Type B pancreatic cell (in vitro differentiated cells): ENCODE measurements at regions not wholly inside any gene's neighbourhood (a gene's known extent, or its start where the extent isn't known, plus 50 kb on each side); places are given as distances from the start of the nearest gene placed in this dataset.

Source experiments
- DNase-seq: peaks from one replicate; pipeline ENCODE4 v3.0.0; 2021; ENCODE audit warnings: mixed read lengths; ENCODE audit not compliant: unreplicated experiment; ENCODE audit errors: extremely low spot score
- H3K27ac Mint-ChIP-seq: 2 replicates; pipeline ENCODE4 v1.8.0; 2021; ENCODE audit warnings: mild to moderate bottlenecking, mixed read lengths
- H3K27me3 Mint-ChIP-seq: 2 replicates; pipeline ENCODE4 v1.8.0; 2021; ENCODE audit warnings: mixed read lengths
- H3K36me3 Mint-ChIP-seq: 2 replicates; pipeline ENCODE4 v1.8.0; 2021; ENCODE audit warnings: mixed read lengths
- H3K4me1 Mint-ChIP-seq: one replicate; pipeline ENCODE4 v1.8.0; 2021; ENCODE audit warnings: mixed read lengths; ENCODE audit not compliant: unreplicated experiment
- H3K4me3 Mint-ChIP-seq: 2 replicates; pipeline ENCODE4 v1.8.0; 2021; ENCODE audit warnings: mild to moderate bottlenecking, mixed read lengths
- H3K9me3 Mint-ChIP-seq: 2 replicates; pipeline ENCODE4 v1.8.0; 2021; ENCODE audit warnings: mixed read lengths
- CTCF ChIP-seq: fragments of 200-600 bp; sonication (generic); conservative IDR thresholded peaks from 2 replicates; pipeline ENCODE4 v1.5.0; 2021; ENCODE audit warnings: antibody characterized with exemption, mild to moderate bottlenecking

- TF ChIP-seq CTCF: no peak
These were observed 184.7 kb upstream of the LINGO1 start for GRCh38 chr15:77817434-77817833.

GRCh38 chr15:77816983-77817382, 184.3 kb upstream of the LINGO1 start:
- H3K27ac Mint-ChIP-seq: no peak overlapping the region
- peak overlapping the region; percentile 76 for H3K4me3 Mint-ChIP-seq
- no peaks in the 10 kb centered on the region for H3K9me3 Mint-ChIP-seq
- H3K4me1 Mint-ChIP-seq: peaks cover 15% of the 10 kb centered on the region
- H3K27me3 Mint-ChIP-seq: peaks cover 42% of the 10 kb centered on the region
- TF ChIP-seq CTCF: no peak
- no peak for DNase-seq
- no peaks in the 10 kb centered on the region for H3K36me3 Mint-ChIP-seq

More at GRCh38 chr15:77817434-77817833, 184.7 kb upstream of the LINGO1 start:
- H3K27me3 Mint-ChIP-seq: peaks cover 46% of the 10 kb centered on the region
- DNase-seq: no peak
- H3K9me3 Mint-ChIP-seq: no peaks in the 10 kb centered on the region
- H3K4me1 Mint-ChIP-seq: peaks cover 11% of the 10 kb centered on the region
- no peaks in the 10 kb centered on the region for H3K36me3 Mint-ChIP-seq
- H3K4me3 Mint-ChIP-seq: peak overlapping the region; percentile 79
- H3K27ac Mint-ChIP-seq: no peak overlapping the region

DNA sequence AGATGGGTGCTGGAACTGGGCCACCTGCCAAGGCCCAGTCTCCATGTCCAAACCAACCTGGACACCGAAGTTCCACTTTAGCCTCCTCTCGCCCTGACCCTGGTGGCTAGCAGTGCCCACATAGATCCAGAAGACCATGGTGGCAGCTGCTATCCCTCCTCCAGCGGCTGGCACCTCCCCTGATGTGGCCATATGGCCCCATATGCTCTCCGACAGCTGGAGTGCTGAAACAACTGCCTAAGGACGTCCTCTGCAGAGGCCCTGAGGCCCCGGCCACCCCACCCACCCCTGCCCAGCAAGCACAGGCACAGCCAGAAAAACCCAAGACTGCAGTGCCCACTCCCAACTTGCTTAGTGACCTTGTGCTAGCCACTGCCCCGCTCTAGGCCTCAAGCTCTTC, 182.3 kb upstream of the LINGO1 start:
- no peak overlapping the region for H3K4me3 Mint-ChIP-seq
- H3K9me3 Mint-ChIP-seq: no peaks in the 10 kb centered on the region
- H3K27me3 Mint-ChIP-seq: peaks cover 25% of the 10 kb centered on the region
- peaks cover 13% of the 10 kb centered on the region for H3K4me1 Mint-ChIP-seq
- DNase-seq: no peak
- peak overlapping the region; percentile 24 for H3K27ac Mint-ChIP-seq
- H3K36me3 Mint-ChIP-seq: no peaks in the 10 kb centered on the region
- no peak for TF ChIP-seq CTCF

DNA sequence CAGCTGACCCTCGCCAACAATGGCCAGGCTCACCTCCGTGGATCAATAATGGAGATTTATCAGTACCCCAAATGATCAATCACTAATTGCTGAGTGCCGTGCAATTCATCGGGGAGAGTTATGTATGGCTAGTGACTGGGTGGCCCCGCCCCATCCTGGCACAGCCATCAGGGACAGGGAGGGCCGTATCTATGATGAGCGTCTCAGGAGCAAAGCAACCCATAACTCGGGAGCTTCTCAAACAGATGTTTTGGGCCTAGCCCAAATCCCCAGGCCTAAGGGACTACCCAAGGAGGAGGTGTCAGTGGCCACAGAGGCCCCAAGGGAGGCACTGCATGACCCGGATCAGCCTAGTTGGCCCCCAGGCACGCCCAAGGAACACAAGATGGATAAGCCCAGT, 180.0 kb upstream of the LINGO1 start:
- DNase-seq: no peak
- no peak for TF ChIP-seq CTCF
- Mint-ChIP-seq H3K4me1 (peaks cover 14% of the 10 kb centered on the region), H3K36me3 (no peaks in the 10 kb centered on the region), H3K27ac (no peak overlapping the region), H3K27me3 (peaks cover 16% of the 10 kb centered on the region), H3K4me3 (no peak overlapping the region), H3K9me3 (no peaks in the 10 kb centered on the region)

GRCh38 chr15:77811270-77811669, 178.6 kb upstream of the LINGO1 start:
- TF ChIP-seq CTCF: no peak
- no peak for DNase-seq
- peaks cover 19% of the 10 kb centered on the region for H3K4me1 Mint-ChIP-seq
- peaks cover 10% of the 10 kb centered on the region for H3K27me3 Mint-ChIP-seq
- H3K36me3 Mint-ChIP-seq: no peaks in the 10 kb centered on the region
- no peaks in the 10 kb centered on the region for H3K9me3 Mint-ChIP-seq
- no peak overlapping the region for H3K4me3 Mint-ChIP-seq
- H3K27ac Mint-ChIP-seq: no peak overlapping the region

DNA sequence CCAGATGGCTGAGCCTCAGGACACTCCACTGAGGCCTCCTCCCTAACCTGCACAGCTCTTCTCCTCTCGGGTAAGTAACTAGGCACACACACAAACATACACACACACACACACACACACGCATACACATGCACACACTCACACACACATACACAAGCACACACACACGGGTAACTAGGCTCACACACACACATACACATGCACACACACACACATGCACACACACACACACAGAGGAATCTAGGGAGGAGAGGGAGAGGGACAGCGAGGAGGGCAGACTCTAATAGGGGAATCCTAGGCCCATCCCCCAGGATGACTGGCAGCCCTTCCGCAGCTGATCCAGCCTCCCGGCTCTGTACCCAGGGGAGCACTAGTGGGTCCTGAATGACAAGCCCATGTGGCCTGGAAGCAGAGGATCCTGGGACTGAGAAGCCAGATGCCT, 177.4 kb upstream of the LINGO1 start:
- H3K27ac Mint-ChIP-seq: peak overlapping the region; percentile 44
- TF ChIP-seq CTCF: no peak
- DNase-seq: no peak
- H3K27me3 Mint-ChIP-seq: peaks cover 3% of the 10 kb centered on the region
- no peaks in the 10 kb centered on the region for H3K36me3 Mint-ChIP-seq
- no peak overlapping the region for H3K4me3 Mint-ChIP-seq
- H3K9me3 Mint-ChIP-seq: no peaks in the 10 kb centered on the region
- H3K4me1 Mint-ChIP-seq: peaks cover 19% of the 10 kb centered on the region
